Endothelial cell (in vitro differentiated cells): ENCODE measurements at regions not wholly inside any gene's neighbourhood (a gene's known extent, or its start where the extent isn't known, plus 50 kb on each side); places are given as distances from the start of the nearest gene placed in this dataset.

ENCODE experiments used
- DNase-seq: peaks from one replicate; pipeline ENCODE4 v3.0.0; 2021; ENCODE audit warnings: low spot score
- H3K27ac Mint-ChIP-seq: one replicate; pipeline ENCODE4 v1.8.0; 2021; ENCODE audit warnings: mixed read lengths, inconsistent platforms; ENCODE audit not compliant: unreplicated experiment
- H3K27me3 Mint-ChIP-seq: one replicate; pipeline ENCODE4 v1.8.0; 2021; ENCODE audit warnings: mild to moderate bottlenecking, moderate library complexity, mixed read lengths, inconsistent platforms; ENCODE audit not compliant: unreplicated experiment
- H3K36me3 Mint-ChIP-seq: one replicate; pipeline ENCODE4 v1.8.0; 2021; ENCODE audit warnings: mild to moderate bottlenecking, low read depth, mixed read lengths, inconsistent platforms; ENCODE audit not compliant: unreplicated experiment
- H3K4me1 Mint-ChIP-seq: one replicate; pipeline ENCODE4 v1.8.0; 2021; ENCODE audit warnings: mild to moderate bottlenecking, mixed read lengths, inconsistent platforms; ENCODE audit not compliant: unreplicated experiment
- H3K4me3 Mint-ChIP-seq: one replicate; pipeline ENCODE4 v1.8.0; 2021; ENCODE audit warnings: mild to moderate bottlenecking, mixed read lengths, inconsistent platforms; ENCODE audit not compliant: unreplicated experiment
- H3K9me3 Mint-ChIP-seq: one replicate; pipeline ENCODE4 v1.8.0; 2021; ENCODE audit warnings: mixed read lengths, inconsistent platforms; ENCODE audit not compliant: unreplicated experiment
- CTCF ChIP-seq: fragments of 200-600 bp; sonication (generic); IDR thresholded peaks from one replicate; pipeline ENCODE4 v1.5.0; 2021; ENCODE audit warnings: antibody characterized with exemption; ENCODE audit not compliant: unreplicated experiment

GRCh38 chr3:38978729-38979128 is 73.0 kb downstream of the SCN11A start:
- no peak for DNase-seq
- no peak overlapping the region for H3K4me3 Mint-ChIP-seq
- no peaks in the 10 kb centered on the region for H3K36me3 Mint-ChIP-seq
- peaks cover 1% of the 10 kb centered on the region for H3K27me3 Mint-ChIP-seq
- no peaks in the 10 kb centered on the region for H3K9me3 Mint-ChIP-seq
- peaks cover 9% of the 10 kb centered on the region for H3K4me1 Mint-ChIP-seq
- H3K27ac Mint-ChIP-seq = no peak overlapping the region
- no peak for TF ChIP-seq CTCF

- no peaks in the 10 kb centered on the region for H3K9me3 Mint-ChIP-seq
- no peak for TF ChIP-seq CTCF
- H3K27ac Mint-ChIP-seq = no peak overlapping the region
- H3K4me1 Mint-ChIP-seq = no peaks in the 10 kb centered on the region
- no peak overlapping the region for H3K4me3 Mint-ChIP-seq
- H3K27me3 Mint-ChIP-seq = no peaks in the 10 kb centered on the region
- no peaks in the 10 kb centered on the region for H3K36me3 Mint-ChIP-seq
- DNase-seq = no peak
These were observed 80.7 kb downstream of the SCN11A start for GRCh38 chr3:38970851-38971638.

DNA sequence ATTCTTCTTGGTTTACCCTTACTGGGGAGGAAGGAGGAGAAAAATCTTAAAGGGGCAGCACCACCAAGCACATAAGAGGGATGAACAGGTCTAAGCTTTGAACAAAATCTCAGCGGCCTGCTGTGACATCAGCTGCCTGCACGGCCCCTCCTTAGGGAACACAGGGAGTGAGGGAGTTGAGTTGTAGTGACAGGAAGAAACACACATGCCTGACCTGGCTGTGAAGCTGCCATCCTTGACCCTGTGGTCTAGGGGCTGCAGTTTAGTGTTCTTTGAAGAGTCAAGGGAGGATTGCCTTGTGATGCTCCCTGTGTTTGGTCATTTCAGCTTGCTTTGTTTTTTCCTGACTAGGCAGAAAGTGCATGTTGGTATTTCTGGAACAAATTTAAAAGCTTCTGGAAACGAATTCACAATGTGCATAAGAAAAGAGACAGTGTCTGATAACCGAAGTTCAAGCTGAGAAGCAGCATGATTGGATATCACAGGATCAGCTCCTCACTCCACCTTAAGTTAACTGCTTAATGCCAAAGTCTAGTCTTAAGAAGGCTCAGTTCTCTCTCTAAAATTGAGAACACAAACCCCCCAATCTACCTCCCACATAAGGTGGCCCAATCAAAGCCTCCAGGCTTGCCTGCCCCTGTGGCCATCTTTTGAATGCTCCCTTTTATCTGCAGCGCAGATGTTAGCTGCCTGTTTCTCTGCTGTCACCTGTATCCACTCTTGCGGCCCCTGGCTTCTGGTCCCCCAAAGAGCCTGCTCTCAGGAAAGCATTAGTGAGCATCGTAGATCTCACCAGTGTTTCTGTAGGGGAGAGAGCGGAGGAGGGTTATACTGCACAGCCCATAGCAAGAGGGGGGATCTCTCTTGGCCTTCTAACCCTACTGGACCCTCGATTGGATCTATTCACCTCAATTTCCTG is 82.2 kb downstream of the SCN11A start:
- no peaks in the 10 kb centered on the region for H3K36me3 Mint-ChIP-seq
- H3K4me1 Mint-ChIP-seq = no peaks in the 10 kb centered on the region
- H3K4me3 Mint-ChIP-seq = no peak overlapping the region
- no peaks in the 10 kb centered on the region for H3K9me3 Mint-ChIP-seq
- no peaks in the 10 kb centered on the region for H3K27me3 Mint-ChIP-seq
- no peak for DNase-seq
- H3K27ac Mint-ChIP-seq = no peak overlapping the region
- no peak for TF ChIP-seq CTCF

- H3K9me3 Mint-ChIP-seq = no peaks in the 10 kb centered on the region
- no peak for TF ChIP-seq CTCF
- no peak for DNase-seq
- no peaks in the 10 kb centered on the region for H3K27me3 Mint-ChIP-seq
- no peaks in the 10 kb centered on the region for H3K4me1 Mint-ChIP-seq
- no peak overlapping the region for H3K4me3 Mint-ChIP-seq
- H3K27ac Mint-ChIP-seq = no peak overlapping the region
- no peaks in the 10 kb centered on the region for H3K36me3 Mint-ChIP-seq
These were observed 82.9 kb downstream of the SCN11A start for GRCh38 chr3:38968891-38969290.

- no peak overlapping the region for H3K27ac Mint-ChIP-seq
- no peak for TF ChIP-seq CTCF
- no peaks in the 10 kb centered on the region for H3K36me3 Mint-ChIP-seq
- no peak for DNase-seq
- H3K27me3 Mint-ChIP-seq = no peaks in the 10 kb centered on the region
- H3K4me1 Mint-ChIP-seq = no peaks in the 10 kb centered on the region
- no peak overlapping the region for H3K4me3 Mint-ChIP-seq
- no peaks in the 10 kb centered on the region for H3K9me3 Mint-ChIP-seq
These were observed 83.3 kb downstream of the SCN11A start for GRCh38 chr3:38968403-38968802.
